ENCODE measurements at regions not wholly inside any gene's neighbourhood (a gene's known extent, or its start where the extent isn't known, plus 50 kb on each side); places are given as distances from the start of the nearest gene placed in this dataset.

DNA sequence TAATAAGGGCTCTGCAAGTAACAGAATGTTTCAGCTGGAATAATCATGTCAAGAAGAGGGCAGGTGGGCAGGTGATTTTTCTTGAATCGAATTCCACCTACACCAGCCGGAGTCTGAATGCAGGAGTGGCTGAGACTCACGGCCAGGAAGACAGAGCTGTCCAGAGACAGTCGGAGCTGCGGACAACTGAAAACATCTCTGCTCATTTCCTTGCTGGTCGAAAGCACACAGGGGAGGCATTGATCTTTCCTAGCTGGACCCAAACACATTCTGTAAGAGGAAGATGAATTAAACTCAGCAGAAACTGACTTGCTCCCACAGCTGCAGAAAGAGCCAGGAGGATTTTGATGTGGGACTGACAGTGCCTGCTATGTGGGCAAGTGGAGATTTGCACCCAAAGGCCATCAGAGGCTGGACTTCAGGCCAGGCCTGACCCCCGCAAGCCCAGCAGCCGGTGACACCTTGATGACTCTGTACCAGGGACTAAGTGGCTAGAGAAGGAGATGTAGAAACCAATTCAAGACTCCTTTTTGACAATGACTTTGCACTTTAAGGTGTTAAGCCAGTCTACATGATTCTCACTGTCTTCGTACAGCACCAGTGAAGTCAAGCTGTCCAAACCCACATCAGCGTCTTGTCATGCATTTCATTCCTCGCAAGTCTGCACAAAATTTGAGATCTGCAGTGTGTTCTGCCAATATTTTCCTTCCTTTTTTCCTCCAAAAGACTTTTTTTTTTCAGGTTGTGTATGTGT, 169.4 kb downstream of the TEX36 start:
- no peak for DNase-seq

DNA sequence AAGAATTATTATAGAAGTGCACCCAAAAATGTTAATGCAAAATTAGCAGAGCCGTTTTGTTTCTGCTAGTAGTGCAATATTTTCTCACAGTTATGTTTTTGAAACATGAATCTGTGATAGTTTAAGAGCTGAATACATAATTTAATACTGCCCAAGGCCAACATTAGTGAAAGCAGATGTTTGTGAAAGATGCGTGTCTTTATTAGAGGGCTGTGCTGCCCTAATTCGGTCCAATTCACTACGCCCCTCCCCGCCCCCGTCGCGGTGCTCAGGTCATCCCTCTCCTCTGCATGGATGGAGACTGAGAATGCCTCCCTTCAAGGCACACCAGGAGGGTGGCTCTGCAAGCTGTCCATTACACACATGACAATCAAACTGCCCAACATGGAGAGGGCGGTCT, 172.0 kb downstream of the TEX36 start:
- no peak for DNase-seq

DNA sequence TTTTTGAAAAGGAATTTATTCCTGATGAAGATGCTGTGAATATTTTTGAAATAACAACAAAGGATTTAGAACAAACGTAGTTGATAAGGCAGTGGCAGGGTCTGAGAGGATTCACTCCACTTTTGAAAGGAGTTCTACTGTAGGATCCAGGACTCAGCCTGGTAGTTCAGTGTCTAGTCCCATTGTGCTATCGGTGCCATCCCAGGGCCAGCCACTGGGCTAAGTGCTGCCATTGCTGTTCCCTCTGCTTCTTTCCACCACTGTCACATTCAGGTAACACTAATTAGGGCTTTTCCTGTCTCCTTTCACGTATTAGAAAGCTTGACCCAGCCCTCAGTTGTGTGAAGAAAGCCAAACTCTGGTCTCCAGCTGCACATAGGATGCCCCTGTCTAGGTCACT, 177.3 kb downstream of the TEX36 start:
- DNase-seq = no peak

DNA sequence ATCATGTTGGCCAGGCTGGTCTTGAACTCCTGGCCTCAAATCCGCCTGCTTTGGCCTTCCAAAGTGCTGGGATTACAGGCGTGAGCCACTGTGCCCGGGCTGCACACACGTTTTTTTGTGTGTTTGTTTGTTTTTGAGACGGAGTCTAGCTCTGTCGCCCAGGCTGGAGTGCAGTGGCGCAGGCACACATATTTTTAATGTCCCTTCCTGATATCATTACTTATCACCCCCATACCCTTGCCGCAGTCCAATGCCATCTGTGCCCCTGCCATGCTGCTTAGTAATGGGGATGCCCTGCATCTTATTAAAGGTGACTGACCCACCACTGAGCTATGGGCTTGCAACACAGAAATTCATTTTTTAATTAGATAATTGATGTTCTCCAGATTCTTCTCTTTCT, 180.7 kb downstream of the TEX36 start:
- no peak for DNase-seq

DNA sequence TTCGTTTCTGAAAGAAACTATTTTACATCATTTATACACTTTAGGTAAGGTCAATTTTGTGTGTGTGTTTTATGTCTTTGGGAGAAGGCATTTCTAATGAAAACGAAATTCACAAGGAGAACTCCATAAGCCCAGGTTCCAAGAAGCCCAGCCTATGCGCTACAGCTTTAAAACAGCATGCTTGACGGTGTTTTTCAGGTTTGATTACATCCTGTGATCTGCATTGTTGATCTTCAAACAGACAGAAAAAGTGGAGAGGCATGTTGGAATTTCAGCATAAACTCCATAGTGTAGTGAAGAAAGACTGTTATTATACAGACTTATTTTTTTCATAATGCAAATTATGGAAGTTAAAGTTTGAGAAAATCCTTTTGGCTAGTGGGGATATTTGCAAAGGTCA, 187.6 kb downstream of the TEX36 start:
- DNase-seq = no peak

DNA sequence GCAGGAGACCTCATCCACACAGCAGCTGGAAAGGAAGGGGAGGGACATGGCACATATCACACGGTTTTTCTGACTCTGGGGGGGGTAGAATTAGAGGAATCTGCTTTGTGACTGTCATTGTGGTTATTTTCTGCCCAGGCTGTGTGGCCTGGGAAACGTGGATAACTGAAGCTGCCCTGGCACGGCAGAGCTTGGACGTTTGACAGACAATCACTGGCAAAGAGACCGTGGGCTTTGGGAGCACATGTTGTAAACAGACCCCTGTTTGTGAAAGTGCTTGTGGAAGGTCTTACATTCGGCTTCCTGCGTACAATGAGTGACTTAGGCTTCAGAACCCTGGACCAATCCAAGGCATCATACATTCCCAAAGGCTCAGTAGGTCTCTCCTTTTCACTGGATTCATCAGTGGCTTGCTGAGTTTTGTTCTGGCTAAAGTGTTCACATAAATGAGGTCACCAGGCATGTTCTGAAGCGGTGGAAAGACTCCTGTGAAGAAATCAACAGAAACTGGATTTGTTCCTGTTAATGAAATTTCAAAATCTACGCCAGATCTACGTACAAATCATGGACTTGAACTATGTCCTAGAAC, 188.2 kb downstream of the TEX36 start:
- DNase-seq = no peak

DNA sequence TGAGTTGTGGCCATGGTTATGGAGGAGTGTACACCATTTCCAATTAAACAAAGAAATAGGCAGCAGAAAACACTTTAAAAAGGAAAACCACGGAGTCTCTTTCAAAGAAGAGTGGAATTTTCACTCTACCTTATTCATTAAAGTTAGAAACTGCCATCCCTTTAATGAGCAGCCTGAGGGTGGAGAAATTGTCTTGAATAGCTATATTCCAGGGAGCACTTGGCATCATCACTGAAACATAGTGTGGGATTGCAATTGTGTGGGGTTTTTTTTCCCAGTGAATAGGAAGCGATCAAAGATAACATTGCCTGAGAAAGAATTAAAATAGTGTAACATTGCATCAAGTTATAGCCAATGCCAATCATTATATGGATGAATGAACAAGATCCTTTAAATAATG, 191.6 kb downstream of the TEX36 start:
- DNase-seq = no peak

DNA sequence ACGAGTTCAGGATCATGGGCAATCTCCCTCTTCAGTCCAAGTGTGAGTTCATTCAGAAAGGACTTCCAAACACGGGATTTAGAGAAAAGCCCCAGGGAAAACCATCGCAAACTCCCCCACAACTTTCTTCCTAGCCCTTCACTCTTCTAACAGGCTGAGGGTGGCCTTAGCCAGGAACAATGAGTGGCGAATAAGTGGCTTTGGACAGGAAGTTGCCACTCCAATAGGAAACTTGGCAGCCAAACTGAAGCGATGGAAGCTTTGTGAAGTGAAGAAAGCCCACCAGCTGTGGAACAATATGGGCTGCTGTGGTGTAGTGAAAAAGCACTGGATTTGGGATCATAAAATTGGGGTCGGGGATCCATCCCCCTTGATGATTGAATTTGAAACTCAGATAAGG, 193.2 kb downstream of the TEX36 start:
- DNase-seq = no peak

DNA sequence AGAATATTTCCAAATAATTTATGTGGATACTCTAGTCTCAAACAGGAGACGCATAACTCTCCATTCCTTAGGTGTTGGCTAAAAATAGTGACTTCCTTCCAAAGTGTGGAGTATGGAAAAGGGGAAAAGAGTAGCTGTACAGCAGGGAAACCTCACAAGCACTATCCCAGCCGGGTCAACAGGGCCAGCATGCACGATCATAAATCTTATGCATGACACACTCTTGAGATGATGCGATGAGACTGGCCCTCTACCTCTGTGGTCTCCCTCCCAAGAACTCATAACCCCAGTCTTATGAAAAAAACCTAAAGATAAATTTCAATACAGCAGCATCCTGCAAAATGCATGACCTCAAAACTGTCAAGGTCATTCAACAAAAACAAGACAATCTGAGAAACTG, 197.3 kb downstream of the TEX36 start:
- DNase-seq = no peak

DNA sequence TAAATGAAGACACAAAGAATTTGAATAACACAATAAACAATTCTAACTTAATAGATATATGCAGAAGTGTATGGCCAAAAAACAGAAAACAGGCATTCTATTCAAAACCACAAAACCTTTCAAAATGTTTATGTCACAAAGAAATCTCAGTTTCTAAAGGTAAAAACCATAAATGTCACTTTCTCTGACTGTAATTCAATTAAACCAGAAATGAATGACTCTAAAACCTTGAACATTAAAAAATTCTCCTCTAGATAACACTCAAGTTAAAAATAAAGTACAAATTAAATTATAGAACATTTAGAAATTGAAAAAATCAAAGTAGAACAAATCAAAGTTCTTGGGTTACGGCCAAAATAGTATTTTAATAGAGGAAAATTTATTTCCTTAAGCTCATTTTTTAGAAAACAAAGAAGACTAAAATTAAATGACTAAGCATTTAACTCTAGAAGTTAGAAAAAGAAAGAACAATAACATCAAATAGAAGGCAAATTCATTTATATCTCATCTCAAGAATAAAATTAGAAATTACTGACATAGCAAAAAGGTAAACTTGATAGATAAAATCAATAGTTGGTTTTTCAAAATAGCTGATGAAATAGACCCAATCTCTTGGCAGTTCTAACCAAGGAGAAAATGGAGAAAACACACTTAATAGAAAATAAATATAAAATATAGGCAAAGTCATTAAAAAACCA, 198.8 kb downstream of the TEX36 start:
- DNase-seq = no peak

DNA sequence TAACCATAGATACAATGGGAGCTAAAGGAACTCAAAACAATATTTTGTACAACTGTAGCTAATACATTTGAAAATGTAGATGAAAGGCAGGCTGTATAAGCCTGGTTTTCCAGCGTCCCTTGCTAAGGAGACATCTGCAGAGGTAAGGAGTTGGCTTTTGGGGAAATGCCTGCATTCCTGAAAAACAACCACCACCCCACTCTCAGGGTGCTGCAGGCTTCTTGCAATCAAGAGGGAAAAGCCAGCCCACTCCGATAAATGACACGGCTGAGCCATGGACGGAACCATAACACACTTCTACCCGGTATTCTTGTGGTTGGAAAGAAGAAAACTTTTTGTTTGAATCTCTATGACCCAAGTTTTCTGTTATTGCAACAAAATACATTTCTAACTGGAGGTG, 200.3 kb downstream of the TEX36 start:
- no peak for DNase-seq

DNA sequence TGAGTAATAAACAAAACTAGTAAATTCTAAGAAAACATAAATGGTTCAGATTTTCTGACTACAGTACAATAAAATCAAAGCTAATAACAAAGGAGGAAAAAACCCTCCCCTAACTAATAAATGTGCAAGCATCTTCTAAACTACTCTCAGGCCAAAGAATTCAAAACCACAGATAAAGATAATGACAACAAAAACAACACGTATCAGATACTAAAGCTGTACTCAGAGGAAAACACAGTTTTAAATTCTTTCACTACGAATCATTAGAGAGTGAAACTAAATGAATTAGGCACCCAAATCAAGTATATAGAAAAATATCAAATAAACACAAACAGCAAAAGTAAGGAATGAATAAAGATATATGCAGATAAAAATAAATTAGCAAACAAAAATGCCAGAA, 200.9 kb downstream of the TEX36 start:
- no peak for DNase-seq

DNA sequence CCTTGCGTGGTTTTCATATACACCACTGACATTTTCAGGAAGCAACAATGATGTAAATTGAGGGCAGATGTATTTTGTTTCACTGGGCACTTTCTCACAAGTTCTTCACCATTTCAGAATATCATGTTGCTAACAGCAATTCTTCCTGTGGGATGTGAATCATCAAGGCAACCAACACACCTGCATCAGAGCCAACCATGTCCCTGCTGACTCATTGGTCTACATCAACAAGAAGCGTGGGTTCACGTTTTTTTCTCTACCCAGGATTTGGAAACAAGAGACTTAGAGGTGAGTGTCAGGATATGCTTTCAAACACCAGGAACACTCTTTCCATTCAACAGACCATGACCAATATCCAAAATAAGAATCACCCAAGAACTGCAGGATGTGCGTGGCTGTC, 203.9 kb downstream of the TEX36 start:
- no peak for DNase-seq

DNA sequence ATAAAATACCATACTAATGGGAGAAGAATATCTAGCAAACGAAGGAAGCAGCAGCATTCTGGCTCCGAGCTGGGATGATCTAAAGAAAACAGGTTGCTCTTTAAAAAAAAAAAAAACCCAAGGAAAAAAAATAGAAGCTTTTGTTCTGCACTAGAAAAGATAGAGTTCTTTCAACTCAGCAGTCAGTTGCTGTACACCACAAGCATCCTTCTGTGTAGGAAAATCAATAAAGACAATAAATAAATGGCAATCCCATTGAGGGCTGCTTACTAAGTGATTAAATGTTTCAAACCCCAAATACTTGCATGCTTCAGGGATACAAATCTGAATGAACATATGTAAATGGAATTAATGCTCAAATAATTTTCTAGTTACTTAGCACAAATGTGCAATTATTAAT, 207.1 kb downstream of the TEX36 start:
- no peak for DNase-seq

DNA sequence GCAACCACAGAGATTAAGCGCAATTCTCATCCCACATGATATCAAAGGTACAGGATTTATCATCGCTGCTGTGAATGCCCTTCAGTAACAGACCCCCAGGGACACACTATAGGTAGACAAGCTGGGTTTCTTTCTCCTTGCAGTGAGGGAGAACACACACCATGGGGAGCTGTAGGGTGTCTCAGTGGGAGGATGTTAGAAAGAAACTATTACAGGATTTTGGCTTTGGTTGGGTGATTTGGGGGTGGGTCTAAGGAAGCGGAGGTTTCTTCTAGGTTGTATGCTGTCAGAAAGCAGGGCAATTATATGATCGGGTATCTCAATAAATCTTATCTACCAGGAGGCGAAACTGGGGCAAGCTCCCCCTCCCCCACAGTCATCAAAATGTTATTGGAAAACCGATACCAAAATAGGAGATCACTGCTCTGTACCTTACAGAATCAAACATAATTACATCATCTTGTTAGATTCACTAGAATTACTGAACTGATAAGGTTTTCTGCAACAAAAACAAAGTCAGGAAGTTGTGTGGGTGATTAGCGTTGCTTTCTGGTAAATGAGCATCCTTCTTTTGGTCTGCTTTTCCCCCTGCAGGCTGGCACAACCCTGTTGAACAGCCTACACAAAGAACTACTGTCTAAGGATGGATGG, 209.7 kb downstream of the TEX36 start:
- no peak for DNase-seq

DNA sequence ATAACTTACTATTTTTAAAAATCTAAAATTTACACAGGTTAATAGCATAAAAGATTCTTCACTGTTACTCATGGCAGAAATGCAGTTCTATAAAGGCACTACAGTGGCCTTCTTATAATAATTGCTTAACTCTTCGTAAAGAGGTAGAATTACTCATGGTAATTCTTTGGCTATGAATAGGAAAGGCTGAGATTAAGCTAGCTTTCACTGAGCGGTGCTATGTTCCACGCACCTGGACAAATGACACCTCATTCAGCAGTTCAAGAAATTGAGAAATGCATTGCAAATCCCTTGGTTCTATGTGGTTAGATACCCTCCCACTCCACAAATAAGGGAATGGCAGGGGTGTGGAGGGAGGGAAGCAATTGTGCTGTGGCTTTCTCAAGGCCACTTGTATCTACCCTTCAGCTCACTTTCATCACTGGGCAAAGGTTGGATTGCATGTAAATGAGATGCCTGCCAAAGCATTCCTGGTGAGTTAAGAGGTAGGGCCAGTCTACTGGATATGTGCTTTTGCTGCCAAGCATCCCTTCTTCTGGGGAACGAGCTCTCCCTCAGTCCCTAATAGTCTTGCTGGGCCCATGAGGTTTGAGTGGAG, 210.9 kb downstream of the TEX36 start:
- DNase-seq = no peak

DNA sequence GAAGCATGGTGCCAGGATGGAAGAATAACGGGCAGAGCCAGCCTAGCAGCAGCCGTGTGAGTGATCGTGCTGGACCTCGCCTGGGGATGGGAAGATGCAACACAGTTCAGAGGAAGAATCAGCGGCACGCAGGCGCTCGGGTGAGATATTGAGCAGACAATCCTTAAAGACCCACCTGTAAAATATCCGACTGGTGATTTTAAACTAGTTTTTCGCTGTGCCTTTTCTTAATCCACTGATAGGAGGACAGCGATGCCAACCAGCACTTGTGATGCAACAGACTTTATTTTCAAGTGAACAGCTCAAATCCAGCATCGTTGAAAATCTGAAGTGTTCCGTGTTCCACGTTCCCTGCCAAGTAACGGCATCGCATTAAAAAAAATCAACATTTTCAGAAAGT, 214.7 kb downstream of the TEX36 start:
- DNase-seq = no peak

DNA sequence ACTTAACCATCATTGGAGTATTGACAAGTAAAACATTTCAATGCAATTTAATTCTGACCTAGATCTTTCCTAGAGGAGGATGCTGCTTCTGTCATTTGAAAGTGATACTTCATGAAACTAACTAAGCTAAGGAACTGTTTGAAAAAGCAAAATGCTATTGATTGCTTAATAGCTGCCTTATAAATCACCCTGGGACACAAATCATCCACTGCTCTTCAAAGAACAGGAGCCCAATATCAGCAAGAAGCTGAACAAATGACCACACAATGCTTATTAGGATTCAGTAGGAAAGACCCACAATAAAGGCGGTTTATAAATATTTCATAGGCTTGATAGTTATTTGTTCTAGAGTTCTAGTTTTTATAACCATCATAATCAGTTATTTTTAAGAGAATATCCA, 216.3 kb downstream of the TEX36 start:
- DNase-seq = no peak

DNA sequence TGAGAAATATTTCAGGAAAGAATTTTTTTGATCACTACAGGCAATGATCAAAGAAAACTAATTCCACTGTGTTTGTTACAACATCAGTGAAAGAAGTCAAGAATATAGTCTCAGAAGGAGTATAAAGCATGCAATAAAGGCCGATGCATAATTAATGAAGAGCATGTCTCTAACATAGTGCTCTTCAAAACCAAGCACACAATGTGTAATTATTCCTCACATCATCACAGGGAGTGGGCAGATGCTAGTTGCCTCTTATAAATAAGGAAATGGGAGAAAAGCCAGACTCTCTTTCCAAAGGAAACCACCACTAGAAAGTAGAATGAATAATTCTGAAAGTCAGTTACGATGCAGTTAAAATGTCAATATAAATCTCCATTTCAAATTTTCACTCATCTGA, 220.1 kb downstream of the TEX36 start:
- DNase-seq = no peak

DNA sequence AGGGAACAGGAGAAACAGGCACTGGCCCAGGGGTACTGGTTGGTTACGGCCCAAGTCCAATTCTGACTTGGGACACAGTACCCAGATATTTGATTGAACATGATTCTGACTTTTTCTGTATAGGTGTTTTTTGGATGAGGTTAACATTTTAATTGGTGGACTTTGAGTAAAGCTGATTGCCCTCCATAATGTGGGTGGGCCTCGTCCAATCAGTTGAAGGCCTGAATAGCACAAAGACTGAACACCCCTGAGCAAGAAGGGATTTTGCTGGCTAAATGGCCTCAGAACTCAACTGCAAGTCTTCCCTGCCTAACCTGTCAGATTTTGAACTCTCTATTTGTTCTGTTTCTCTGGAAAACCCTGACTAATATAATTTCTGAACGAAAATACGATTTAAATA, 222.6 kb downstream of the TEX36 start:
- DNase-seq = no peak

DNA sequence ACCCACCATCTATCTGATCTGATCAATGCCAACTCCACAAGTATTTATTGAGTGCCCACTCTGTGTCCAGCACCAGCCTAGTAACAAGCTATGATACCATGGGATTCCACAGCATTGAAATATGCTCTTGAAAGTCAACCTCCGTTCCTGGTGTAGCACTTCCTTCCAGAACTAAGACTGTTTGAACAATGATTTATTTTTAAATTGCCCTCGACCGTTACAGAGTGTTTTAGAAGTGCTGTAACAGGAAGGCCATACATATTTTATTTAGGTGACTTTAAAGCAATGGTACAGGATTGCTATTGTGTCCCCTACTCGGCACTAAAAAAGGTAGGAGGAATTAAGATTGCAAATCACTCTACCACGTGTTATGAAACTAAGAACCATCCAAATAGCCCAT, 225.6 kb downstream of the TEX36 start:
- DNase-seq = no peak

DNA sequence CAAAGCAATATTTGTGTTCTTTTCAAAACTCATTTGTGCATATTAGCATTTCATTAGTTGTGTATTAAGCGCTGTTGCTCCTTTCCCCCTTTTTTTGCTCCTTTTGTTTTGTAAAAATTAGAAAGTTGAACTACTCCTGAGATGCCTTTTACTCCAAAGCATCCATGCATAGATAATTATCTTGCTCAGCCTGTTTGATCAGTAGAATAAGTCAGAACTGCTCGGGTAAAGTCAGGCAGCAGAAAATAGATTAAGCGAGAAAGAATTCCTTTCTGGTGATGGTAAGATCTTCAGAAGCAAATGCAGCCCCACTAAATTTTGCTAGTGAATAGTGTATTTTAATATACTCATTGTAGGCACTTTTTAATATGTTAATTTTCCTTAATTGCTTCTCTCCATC, 227.1 kb downstream of the TEX36 start:
- no peak for DNase-seq

DNA sequence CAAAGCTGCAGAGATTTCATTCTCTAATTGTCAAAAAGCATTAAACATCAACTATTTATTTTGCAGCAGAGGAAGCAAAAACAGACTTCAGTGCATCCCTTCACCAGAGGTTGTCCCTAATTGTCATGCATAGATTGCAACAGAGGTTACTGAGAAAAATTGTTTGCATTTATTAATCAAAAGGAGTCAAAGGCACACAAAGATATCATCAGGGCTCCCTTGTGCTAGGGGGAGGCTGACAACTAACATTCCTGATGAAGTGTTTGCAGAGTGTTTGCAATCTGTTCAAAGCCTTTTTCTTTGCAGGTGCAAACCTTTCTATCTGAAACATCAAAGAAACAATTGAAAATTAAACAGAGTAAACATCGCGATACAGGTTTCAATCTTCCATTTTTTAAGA, 227.5 kb downstream of the TEX36 start:
- no peak for DNase-seq

DNA sequence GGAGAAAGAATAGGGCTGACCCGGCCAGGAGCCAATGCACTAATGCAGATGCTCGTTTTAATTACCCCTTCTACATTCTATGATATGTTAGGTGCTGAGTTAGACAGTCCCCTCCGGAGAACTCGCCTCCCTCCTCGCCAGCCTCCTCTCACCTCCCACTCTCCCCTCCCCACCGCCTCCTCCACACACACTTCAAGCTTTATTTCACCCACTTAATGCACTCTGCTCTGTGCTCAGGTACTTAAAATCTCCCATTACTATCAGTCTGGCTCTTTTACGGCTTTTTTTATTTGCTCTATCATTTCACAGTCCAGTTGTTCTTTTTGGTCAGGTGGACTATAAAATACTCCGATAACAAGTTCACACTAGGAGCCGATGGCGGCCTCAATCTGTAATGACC, 231.6 kb downstream of the TEX36 start:
- DNase-seq = no peak

All from SHP77 (cell line).